GM12878 (cell line): ENCODE measurements at regions not wholly inside any gene's neighbourhood (a gene's known extent, or its start where the extent isn't known, plus 50 kb on each side); places are given as distances from the start of the nearest gene placed in this dataset.

ENCODE experiments used
- ATAC-seq: fragments of 200-7000 bp; cut with Tn5 transposase; 3 replicates; pipeline ENCODE4 v1.9.1; 2020; ENCODE audit warnings: mild to moderate bottlenecking, moderate library complexity
- BruUV-seq: library from RNA; stranded (reverse); fragments of 400-500 nt; replicated peaks from 2 replicates; lab custom pipeline; 2021; lab: Mats Ljungman, UMichigan
- CTCF ChIA-PET: fragments of 300-600 bp; sonication (Branson Sonifier 250); formaldehyde crosslinking; extraction: SDS; loops from one replicate; lab custom pipeline; 2021; ENCODE audit warnings: inconsistent platforms; lab: Yijun Ruan, JAX
- POLR2A ChIA-PET: fragments of 350-600 bp; formaldehyde crosslinking; extraction: SDS; loops from one replicate; lab custom pipeline; 2021; ENCODE audit warnings: inconsistent platforms; lab: Charles Lee
- RAD21 ChIA-PET: fragments of 300-600 bp; sonication (Branson Sonifier 250); formaldehyde crosslinking; loops from one replicate; lab custom pipeline; 2023; ENCODE audit warnings: antibody characterized with exemption; ENCODE audit not compliant: unreplicated experiment; lab: Charles Lee
- SMC1A ChIA-PET: fragments of 300-600 bp; sonication (Branson Sonifier 250); formaldehyde crosslinking; loops from one replicate; lab custom pipeline; 2023; ENCODE audit not compliant: unreplicated experiment, uncharacterized antibody; lab: Charles Lee
- DNase-seq: peaks from one replicate; pipeline ENCODE4 v3.0.0-alpha.2; 2011; ENCODE audit warnings: low read depth, low spot score
- FAIRE-seq: peaks from 3 replicates; lab custom pipeline; 2011; peaks lifted over from hg19 to GRCh38; lab: Jason Lieb, UNC
- H2AFZ ChIP-seq: 2 replicates; pipeline ENCODE4 v1.6.0; 2011; ENCODE audit warnings: low read depth, low read length, control low read depth; ENCODE audit not compliant: control insufficient read depth
- H3K27ac ChIP-seq: 2 replicates; pipeline ENCODE4 v1.5.1; 2011; ENCODE audit warnings: control low read depth; ENCODE audit not compliant: control insufficient read depth, insufficient read depth
- H3K27me3 ChIP-seq, 2 experiments: replicated peaks in 1 of 2; 2 replicates each; pipeline versions ENCODE4 v1.6.0 to v1.6.1; 2011; ENCODE audit warnings: low read length in 1 of 2; ENCODE audit not compliant: control insufficient read depth in 2 of 2, insufficient read depth in 2 of 2
- H3K36me3 ChIP-seq, 2 experiments: 2 replicates each; pipeline ENCODE4 v1.5.1; 2011; ENCODE audit warnings: low read length in 1 of 2; ENCODE audit not compliant: control insufficient read depth in 2 of 2, insufficient read depth in 2 of 2
- H3K4me1 ChIP-seq: 2 replicates; pipeline ENCODE4 v1.6.1; 2011; ENCODE audit warnings: mild to moderate bottlenecking, low read length, moderate library complexity, mixed read lengths; ENCODE audit not compliant: control insufficient read depth, insufficient read depth
- H3K4me2 ChIP-seq: 2 replicates; pipeline ENCODE4 v1.6.0; 2011; ENCODE audit warnings: control low read depth; ENCODE audit not compliant: control insufficient read depth, insufficient read depth
- H3K4me3 ChIP-seq: fragments of 200-600 bp; sonication (generic); 2 replicates; pipeline ENCODE4 v1.5.1; 2016
- H3K79me2 ChIP-seq: 2 replicates; pipeline ENCODE4 v1.6.0; 2011; ENCODE audit warnings: low read length; ENCODE audit not compliant: control insufficient read depth, insufficient read depth
- H3K9ac ChIP-seq: 2 replicates; pipeline ENCODE4 v1.8.0; 2011; ENCODE audit warnings: low read length, control low read depth, mixed read lengths; ENCODE audit not compliant: control insufficient read depth, insufficient read depth
- H3K9me3 ChIP-seq: replicated peaks from 3 replicates; pipeline ENCODE4 v1.5.1; 2011; ENCODE audit warnings: mild to moderate bottlenecking, low read length; ENCODE audit not compliant: control insufficient read depth, insufficient read depth
- H4K20me1 ChIP-seq: 2 replicates; pipeline ENCODE4 v1.6.0; 2011; ENCODE audit not compliant: control insufficient read depth, insufficient read depth
- CEBPB ChIP-seq, 2 experiments: fragments of 150-350 bp in 1 of 2; IDR thresholded peaks; 2 replicates each; pipeline ENCODE4 v1.6.1; 2012 to 2014; ENCODE audit warnings: low read depth in 2 of 2, low read length in 2 of 2, borderline replicate concordance in 1 of 2, inconsistent platforms in 1 of 2
- CHD4 ChIP-seq: fragments of 200-600 bp; sonication (generic); IDR thresholded peaks from 2 replicates; pipeline ENCODE4 v1.6.1; 2016; ENCODE audit warnings: mild to moderate bottlenecking
- CREM ChIP-seq: IDR thresholded peaks from 2 replicates; pipeline ENCODE4 v1.6.1; 2014; ENCODE audit warnings: antibody characterized with exemption, low read depth
- FOXM1 ChIP-seq: IDR thresholded peaks from 2 replicates; pipeline ENCODE4 v1.6.1; 2012; ENCODE audit warnings: low read depth, mild to moderate bottlenecking, inconsistent platforms, low read length, moderate library complexity
- HDGF ChIP-seq: fragments of 450-650 bp; IDR thresholded peaks from 2 replicates; pipeline ENCODE4 v1.6.1; 2016; ENCODE audit warnings: antibody characterized with exemption
- IKZF2 ChIP-seq, 2 experiments: fragments of 450-650 bp; IDR thresholded peaks; 2 replicates each; pipeline ENCODE4 v1.6.1; 2017; ENCODE audit warnings: mild to moderate bottlenecking in 2 of 2, moderate library complexity in 2 of 2
- NRF1 ChIP-seq: conservative IDR thresholded peaks from 2 replicates; pipeline ENCODE4 v1.6.1; 2011; ENCODE audit warnings: mild to moderate bottlenecking, low read depth, low read length, improper control_type of control experiment
- PAX5 ChIP-seq: IDR thresholded peaks from 2 replicates; pipeline ENCODE4 v1.6.1; 2011; ENCODE audit warnings: low read depth, low read length, borderline replicate concordance
- SMAD1 ChIP-seq: fragments of 450-650 bp; IDR thresholded peaks from 2 replicates; pipeline ENCODE4 v1.6.1; 2018; ENCODE audit warnings: mild to moderate bottlenecking, low read depth; ENCODE audit not compliant: partially characterized antibody
- SP1 ChIP-seq: IDR thresholded peaks from one replicate; pipeline ENCODE4 v1.6.1; 2011; ENCODE audit warnings: low read depth, low read length
- SRF ChIP-seq, 2 experiments: IDR thresholded peaks; 2 replicates each; pipeline ENCODE4 v1.6.1; 2011; ENCODE audit warnings: low read depth in 2 of 2, low read length in 2 of 2, mild to moderate bottlenecking in 1 of 2, moderate library complexity in 1 of 2
- TCF3 ChIP-seq: IDR thresholded peaks from 2 replicates; pipeline ENCODE4 v1.6.1; 2012; ENCODE audit warnings: low read depth, mild to moderate bottlenecking, low read length, borderline replicate concordance; ENCODE audit not compliant: insufficient read depth
- YBX1 ChIP-seq: fragments of 450-650 bp; IDR thresholded peaks from 2 replicates; pipeline ENCODE4 v1.6.1; 2016; ENCODE audit warnings: antibody characterized with exemption
- YY1 ChIP-seq: IDR thresholded peaks from 2 replicates; pipeline ENCODE4 v1.6.1; 2011; ENCODE audit warnings: low read depth, mild to moderate bottlenecking, low read length
- ZNF24 ChIP-seq: fragments of 450-650 bp; IDR thresholded peaks from 2 replicates; pipeline ENCODE4 v1.6.1; 2017; ENCODE audit warnings: antibody characterized with exemption, mild to moderate bottlenecking
- ZNF622 ChIP-seq: fragments of 450-650 bp; IDR thresholded peaks from 2 replicates; pipeline ENCODE4 v1.6.1; 2017; ENCODE audit warnings: mild to moderate bottlenecking, inconsistent platforms
- WGBS: methylation state at CpG from one replicate; pipeline ENCODE4 v1.1.6; 2016; ENCODE audit warnings: low lambda C conversion rate; ENCODE audit not compliant: insufficient replicate concordance, insufficient coverage; ENCODE audit errors: missing lambda C conversion rate; 5-methylcytosine and 5-hydroxymethylcytosine counted together
- in situ Hi-C: fragments of 300-500 bp; cut with MboI; formaldehyde crosslinking; loops from 9 replicates; pipeline ENCODE4 v1.14.3; 2018; ENCODE audit warnings: mixed read lengths
- intact Hi-C: fragments of 100-400 bp; cut with micrococcal nuclease; formaldehyde crosslinking; loops from one replicate; pipeline ENCODE4 v1.14.2; 2022; ENCODE audit not compliant: unreplicated experiment
- TF ChIP-seq, protein P1 (sequence below), 3 experiments: IDR thresholded peaks in 2 of 3; conservative IDR thresholded peaks in 1 of 3; 2 replicates each; pipeline ENCODE4 v1.5.1; 2011; ENCODE audit warnings: low read depth in 3 of 3, low read length in 3 of 3, mild to moderate bottlenecking in 3 of 3, control low read depth in 2 of 3, moderate library complexity in 2 of 3, inconsistent platforms in 1 of 3, mixed read lengths in 1 of 3; ENCODE audit not compliant: control insufficient read depth in 2 of 3, insufficient read depth in 1 of 3; ENCODE audit errors: extremely low read depth in 1 of 3

DNA sequence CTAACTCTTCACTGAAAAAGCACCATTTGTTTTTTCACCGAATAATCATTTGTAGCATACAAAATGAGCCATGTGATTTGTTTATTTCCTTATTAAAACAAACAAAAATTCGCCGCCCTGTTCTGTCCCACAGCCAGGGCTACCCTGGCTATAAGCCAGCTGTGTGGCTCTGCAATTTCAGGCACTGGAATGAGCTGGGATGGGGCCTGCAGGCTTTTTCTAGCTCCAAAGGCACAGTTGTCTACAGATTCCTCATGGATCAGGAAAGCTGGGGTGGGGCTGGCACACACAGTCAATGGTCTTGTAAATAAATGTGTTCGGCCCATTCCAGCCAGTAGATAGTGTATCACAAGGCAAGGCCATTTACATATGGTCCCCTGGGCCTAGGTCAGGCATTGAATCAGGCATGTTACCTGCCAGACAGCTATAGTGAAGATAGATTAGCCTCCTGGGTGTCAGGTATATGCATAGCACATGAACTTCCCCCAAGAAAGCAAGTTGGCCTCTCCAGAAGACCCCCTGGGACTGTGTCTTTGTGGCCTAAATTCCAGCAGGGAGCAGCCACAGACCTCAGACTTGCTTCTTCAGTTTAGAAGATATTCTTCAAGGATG is 608.9 kb downstream of the MAFB start:
- Histone ChIP-seq H3K36me3 (no peaks in the 10 kb centered on the region), H3K4me2 (no peak overlapping the region), H3K27ac (no peak overlapping the region), H2AFZ (no peak overlapping the region), H3K9ac (no peak overlapping the region), H3K9me3 (no peaks in the 10 kb centered on the region), H3K27me3 (no peaks in the 10 kb centered on the region), H3K4me3 (no peak overlapping the region), H3K79me2 (no peaks in the 10 kb centered on the region), H4K20me1 (no peaks in the 10 kb centered on the region)
- in situ Hi-C loops (no loop called here), intact Hi-C loops (no loop called here)
- 15% methylated on average over 4 of the region's 4 CpGs for WGBS
- ChIA-PET CTCF (no interaction called here), RAD21 (no interaction called here), SMC1A (no interaction called here), POLR2A (no interaction called here)
- no peak for DNase-seq
- no peak for ATAC-seq
- TF ChIP-seq HDGF: no peak
- TF ChIP-seq CEBPB (IDR thresholded peaks at IDR 0.05; ENCODE audit: borderline replicate concordance in 1 of 2, low read depth in 2 of 2, low read length in 2 of 2): no peak
- TF ChIP-seq YY1: no peak
- no peak for TF ChIP-seq SRF (IDR thresholded peaks at IDR 0.05; ENCODE audit: low read depth in 2 of 2, low read length in 2 of 2)
- no peak for TF ChIP-seq SP1
- no peak for TF ChIP-seq CREM
- TF ChIP-seq FOXM1: no peak
- TF ChIP-seq, all 136 proteins: peak for 0
- FAIRE-seq: no peak
- no TSS peak for BruUV-seq
- no peaks in the 10 kb centered on the region for H3K4me1 ChIP-seq

GRCh38 chr20:40073535-40074111 is 615.4 kb downstream of the MAFB start:
- intact Hi-C loops: no loop called here

More at GRCh38 chr20:40073535-40074111, 615.4 kb downstream of the MAFB start:
- no peak overlapping the region for H3K4me3 ChIP-seq
- ChIA-PET POLR2A (no interaction called here), CTCF (interaction anchor here (0.6 kb wide), 1 partner anchor 68 kb away, joined by 3 read pairs; no protein-coding TSS in a partner anchor), SMC1A (no interaction called here), RAD21 (no interaction called here)
- no peaks in the 10 kb centered on the region for H4K20me1 ChIP-seq
- no peaks in the 10 kb centered on the region for H3K9me3 ChIP-seq
- H3K36me3 ChIP-seq: no peaks in the 10 kb centered on the region
- ATAC-seq (no peak), FAIRE-seq (no peak), DNase-seq (no peak)
- H2AFZ ChIP-seq: no peak overlapping the region
- no peaks in the 10 kb centered on the region for H3K4me1 ChIP-seq
- no peaks in the 10 kb centered on the region for H3K27me3 ChIP-seq
- BruUV-seq: no TSS peak
- no peak for TF ChIP-seq YBX1
- no peak for TF ChIP-seq SMAD1
- TF ChIP-seq, protein P1, sequence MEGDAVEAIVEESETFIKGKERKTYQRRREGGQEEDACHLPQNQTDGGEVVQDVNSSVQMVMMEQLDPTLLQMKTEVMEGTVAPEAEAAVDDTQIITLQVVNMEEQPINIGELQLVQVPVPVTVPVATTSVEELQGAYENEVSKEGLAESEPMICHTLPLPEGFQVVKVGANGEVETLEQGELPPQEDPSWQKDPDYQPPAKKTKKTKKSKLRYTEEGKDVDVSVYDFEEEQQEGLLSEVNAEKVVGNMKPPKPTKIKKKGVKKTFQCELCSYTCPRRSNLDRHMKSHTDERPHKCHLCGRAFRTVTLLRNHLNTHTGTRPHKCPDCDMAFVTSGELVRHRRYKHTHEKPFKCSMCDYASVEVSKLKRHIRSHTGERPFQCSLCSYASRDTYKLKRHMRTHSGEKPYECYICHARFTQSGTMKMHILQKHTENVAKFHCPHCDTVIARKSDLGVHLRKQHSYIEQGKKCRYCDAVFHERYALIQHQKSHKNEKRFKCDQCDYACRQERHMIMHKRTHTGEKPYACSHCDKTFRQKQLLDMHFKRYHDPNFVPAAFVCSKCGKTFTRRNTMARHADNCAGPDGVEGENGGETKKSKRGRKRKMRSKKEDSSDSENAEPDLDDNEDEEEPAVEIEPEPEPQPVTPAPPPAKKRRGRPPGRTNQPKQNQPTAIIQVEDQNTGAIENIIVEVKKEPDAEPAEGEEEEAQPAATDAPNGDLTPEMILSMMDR (IDR thresholded peaks at IDR 0.05 in 2 of 3, conservative IDR thresholded peaks at IDR 0.05 in 1 of 3; ENCODE audit: control insufficient read depth in 2 of 3, extremely low read depth in 1 of 3, insufficient read depth in 1 of 3, low read depth in 3 of 3, low read length in 3 of 3): no peak
- no peak for TF ChIP-seq PAX5
- TF ChIP-seq ZNF24: no peak
- TF ChIP-seq ZNF622: no peak
- no peak for TF ChIP-seq CHD4
- no peak for TF ChIP-seq IKZF2 (IDR thresholded peaks at IDR 0.05)
- TF ChIP-seq TCF3: no peak
- TF ChIP-seq NRF1: no peak
- H3K79me2 ChIP-seq: no peaks in the 10 kb centered on the region
- H3K27ac ChIP-seq: no peak overlapping the region
- no peak overlapping the region for H3K9ac ChIP-seq
- no peak overlapping the region for H3K4me2 ChIP-seq
- in situ Hi-C loops: no loop called here
- 0% methylated on average over 4 of the region's 4 CpGs for WGBS
